HG02623 (cell line): ENCODE measurements at regions not wholly inside any gene's neighbourhood (a gene's known extent, or its start where the extent isn't known, plus 50 kb on each side); places are given as distances from the start of the nearest gene placed in this dataset.
"Not testable (repeated sequence)": the region's sequence is repeated elsewhere in the genome, so short reads cannot be mapped to it uniquely, and the experiment has no call there.

Experiments
- ATAC-seq: cut with Tn5 transposase; IDR thresholded peaks from one replicate; pipeline ENCODE4 v1.9.1; 2021; ENCODE audit warnings: moderate library complexity; ENCODE audit not compliant: unreplicated experiment

GRCh38 chr18:41639218-41639617 lies 315.8 kb upstream of the PIK3C3 start:
- no peak for ATAC-seq

- ATAC-seq: not testable (repeated sequence)
Observed at GRCh38 chr18:41631723-41632285, 323.2 kb upstream of the PIK3C3 start.

GRCh38 chr18:41630232-41630886 lies 324.7 kb upstream of the PIK3C3 start:
- ATAC-seq: no peak

DNA sequence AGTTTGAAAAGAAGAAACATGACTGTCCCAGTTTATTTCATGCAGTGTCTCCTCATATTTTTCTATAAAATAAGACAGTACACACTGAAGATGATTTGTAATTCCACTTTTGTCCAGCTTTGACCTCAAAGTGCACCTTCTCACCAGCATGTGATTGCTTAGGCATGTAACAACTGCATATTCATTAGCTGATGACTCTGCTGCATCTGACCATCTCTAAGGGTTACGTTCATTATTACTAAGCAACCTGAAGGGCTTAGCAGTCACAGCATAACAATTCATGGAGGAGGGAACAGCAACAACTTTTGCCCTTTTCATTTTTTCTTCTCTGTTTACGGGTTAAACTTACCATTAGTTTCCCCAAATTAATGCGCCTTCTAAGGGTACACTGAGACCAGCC lies 330.6 kb upstream of the PIK3C3 start:
- ATAC-seq: no peak

GRCh38 chr18:41621177-41621576 lies 333.9 kb upstream of the PIK3C3 start:
- no peak for ATAC-seq

GRCh38 chr18:41618147-41618546 lies 336.9 kb upstream of the PIK3C3 start:
- ATAC-seq: no peak

DNA sequence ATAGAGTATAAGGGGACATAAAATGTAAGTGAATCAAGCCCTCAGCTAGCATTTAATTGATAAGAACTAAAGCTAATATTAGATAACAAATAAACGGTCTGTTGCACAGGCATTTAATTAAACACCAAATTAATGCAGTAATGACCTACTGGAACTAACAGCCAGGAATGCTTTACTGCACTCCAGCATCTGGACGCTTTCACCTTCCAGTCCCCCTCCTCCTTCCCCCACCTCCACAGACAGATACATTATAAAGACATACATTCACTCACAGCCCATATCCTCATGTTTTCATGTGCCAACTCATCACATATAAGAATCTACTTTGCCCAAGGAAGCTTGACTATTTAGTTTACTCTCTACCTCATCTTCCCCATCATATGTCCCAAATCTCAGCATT lies 337.4 kb upstream of the PIK3C3 start:
- ATAC-seq: no peak

- ATAC-seq: no peak
Observed at GRCh38 chr18:41613003-41613609, 341.9 kb upstream of the PIK3C3 start.

DNA sequence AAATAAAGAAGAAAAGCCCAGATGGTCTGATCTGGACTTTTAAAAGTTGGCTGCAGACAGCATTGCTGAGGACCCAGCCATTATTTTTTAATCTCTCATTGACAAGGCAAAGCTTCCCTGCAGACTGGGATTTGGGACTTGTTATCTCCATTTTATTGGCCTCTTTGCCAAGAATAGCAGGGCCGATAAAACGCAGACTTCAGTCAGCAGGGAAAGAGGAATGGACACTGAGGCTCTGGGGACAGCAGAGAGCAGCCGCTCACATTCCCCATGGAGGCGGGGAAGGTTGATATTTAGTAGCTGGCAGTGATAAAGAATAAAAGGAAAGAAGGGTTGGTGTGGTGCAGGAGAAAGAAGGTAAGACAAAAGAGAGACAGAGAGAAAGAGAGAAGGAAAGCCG lies 350.1 kb upstream of the PIK3C3 start:
- no peak for ATAC-seq

- ATAC-seq: no peak
Observed at GRCh38 chr18:41602034-41602433, 353.0 kb upstream of the PIK3C3 start.

DNA sequence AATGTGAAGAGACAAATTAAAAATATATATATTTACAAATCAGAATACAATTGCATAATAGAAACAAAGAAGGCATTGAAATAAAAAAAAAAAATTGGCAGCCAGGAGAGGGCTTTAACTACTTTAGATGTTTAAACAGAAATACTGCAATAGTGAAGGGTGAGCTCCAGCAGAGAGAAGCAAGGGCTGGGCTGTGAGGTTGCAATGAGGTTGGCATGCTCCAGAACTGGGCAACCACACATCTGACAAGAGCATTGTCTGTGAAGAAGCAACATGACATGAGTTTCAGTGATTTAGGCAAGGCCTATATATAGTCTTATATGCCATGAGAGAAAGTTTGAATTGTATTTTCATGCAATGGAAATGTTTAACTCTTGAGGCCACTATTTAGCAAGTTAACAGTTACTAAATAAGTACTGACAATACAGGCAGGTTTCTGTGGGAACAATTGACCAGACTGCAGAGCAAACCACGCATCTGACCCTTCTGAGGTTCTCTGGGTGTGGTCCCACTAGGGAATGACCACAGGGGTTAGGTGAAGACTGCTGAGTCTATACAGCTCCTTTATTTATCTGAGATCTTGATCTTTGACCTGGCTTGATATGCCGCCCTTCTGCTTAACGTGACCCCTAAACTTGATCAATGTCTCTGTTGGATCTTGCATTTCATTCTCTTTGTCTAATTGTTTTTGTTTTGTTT lies 354.2 kb upstream of the PIK3C3 start:
- ATAC-seq: no peak

DNA sequence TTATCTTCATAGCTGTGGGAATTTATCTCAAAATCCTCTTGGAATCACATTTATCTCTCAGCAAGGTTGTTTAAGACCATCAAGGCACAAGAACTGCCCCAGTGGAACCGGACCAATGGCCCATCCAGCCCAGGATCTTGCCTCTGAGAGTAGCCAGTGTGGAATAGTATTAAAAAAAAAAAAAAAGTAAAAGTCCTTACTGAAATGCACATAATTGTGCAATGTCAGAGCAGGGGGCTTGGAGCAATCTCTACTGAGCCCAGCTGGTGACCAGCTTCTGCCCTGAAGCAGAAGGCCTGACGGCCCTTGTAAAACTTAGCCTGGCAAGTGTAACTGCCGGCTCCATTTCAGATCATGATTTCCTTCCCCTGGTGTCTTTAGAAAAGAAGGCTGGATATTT lies 355.6 kb upstream of the PIK3C3 start:
- no peak for ATAC-seq

GRCh38 chr18:41594582-41594981 lies 360.5 kb upstream of the PIK3C3 start:
- ATAC-seq: no peak

GRCh38 chr18:41593171-41593675 lies 361.8 kb upstream of the PIK3C3 start:
- ATAC-seq: no peak

DNA sequence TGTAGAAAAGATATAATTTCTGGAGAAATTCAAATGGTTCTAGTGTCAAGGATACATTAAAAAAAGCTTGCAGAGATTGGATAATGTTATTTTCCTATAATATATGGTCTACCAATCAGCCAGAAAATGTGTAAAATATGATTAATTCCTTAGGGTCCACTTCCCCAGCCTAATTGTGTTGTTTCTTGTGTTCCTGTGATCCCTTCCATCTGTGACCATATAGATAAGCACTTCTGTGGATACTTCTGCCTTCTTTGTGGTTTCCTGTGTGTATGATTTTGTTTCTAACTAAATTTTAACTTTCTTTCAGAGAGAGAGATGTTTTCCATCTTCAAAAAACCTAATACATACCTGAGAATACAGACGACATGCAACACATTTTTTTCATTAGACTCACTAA lies 367.1 kb upstream of the PIK3C3 start:
- no peak for ATAC-seq

DNA sequence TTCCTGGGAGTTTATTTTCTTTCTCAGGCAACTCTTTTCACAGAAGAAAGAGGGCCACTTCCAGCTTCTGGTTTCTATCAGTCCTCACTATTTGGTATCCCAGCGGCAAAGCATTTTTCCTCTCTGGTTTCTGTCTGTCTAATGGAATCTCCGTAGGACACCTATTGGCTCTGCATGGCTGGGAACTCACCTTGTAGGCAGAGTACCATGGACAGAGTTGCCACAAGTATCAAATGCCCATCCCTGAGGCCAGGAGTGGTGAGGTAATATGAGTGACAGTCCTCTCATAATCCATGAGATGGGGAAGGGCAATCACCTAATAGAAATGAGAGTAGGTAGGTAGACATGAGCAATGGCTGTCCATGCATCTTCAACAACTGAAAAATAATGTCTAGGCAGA lies 369.5 kb upstream of the PIK3C3 start:
- no peak for ATAC-seq

- ATAC-seq: no peak
Observed at GRCh38 chr18:41579185-41579584, 375.8 kb upstream of the PIK3C3 start.

GRCh38 chr18:41577529-41577928 lies 377.5 kb upstream of the PIK3C3 start:
- ATAC-seq: no peak

GRCh38 chr18:41576643-41577042 lies 378.4 kb upstream of the PIK3C3 start:
- no peak for ATAC-seq

DNA sequence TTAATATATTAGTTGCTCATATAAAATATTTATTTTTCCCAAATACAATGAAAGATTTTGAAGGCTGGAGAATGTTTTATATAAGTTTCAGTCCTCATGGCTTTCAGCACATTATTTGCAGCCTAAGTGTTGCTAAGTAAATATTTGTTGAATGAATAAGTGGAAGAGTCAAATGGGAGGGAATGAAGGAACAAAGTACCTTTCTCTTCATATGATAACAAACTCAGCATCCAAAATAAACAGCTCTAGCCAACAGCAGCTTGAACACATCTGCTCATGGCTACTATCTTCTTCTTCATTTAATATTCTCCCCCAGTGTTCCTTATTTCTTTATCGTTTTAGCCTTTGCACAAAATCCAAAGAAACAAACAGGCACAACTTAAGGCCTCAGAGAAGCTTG lies 385.2 kb upstream of the PIK3C3 start:
- no peak for ATAC-seq

GRCh38 chr18:41561961-41562360 lies 393.1 kb upstream of the PIK3C3 start:
- ATAC-seq: no peak

DNA sequence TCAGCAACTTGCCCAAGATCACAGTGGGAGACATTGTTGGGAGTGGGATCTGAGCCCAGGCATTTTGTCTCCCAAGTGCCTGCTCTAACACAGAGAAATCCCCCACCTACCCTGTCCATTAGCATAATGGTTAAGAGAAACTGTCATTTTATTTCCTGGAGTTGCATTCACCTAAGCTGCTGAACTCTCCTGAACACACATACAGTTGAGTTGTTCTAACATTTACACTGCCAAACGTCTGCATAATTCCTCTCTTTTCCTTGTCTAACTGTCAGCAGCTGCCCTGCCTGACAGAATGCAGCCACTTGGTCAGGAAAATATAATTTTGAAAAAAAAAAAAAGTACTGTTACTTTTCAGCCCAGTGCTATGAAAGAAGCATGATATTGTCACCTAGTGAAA lies 396.3 kb upstream of the PIK3C3 start:
- ATAC-seq: no peak
